ENCODE measurements at regions not wholly inside any gene's neighbourhood (a gene's known extent, or its start where the extent isn't known, plus 50 kb on each side); places are given as distances from the start of the nearest gene placed in this dataset.

GRCh38 chr17:83203073-83203471 lies 123.7 kb downstream of the METRNL start:
- TF ChIP-seq CTCF (IDR thresholded peaks at IDR 0.05) (no peak), POLR2A (IDR thresholded peaks at IDR 0.05) (no peak)
